GM12891 (cell line): ENCODE measurements at regions not wholly inside any gene's neighbourhood (a gene's known extent, or its start where the extent isn't known, plus 50 kb on each side); places are given as distances from the start of the nearest gene placed in this dataset.

Experiments used
- DNase-seq: peaks from one replicate; pipeline ENCODE4 v3.0.0; 2011; ENCODE audit warnings: low spot score; ENCODE audit not compliant: insufficient read length
- FAIRE-seq: peaks from 2 replicates; lab custom pipeline; 2011; peaks lifted over from hg19 to GRCh38; lab: Jason Lieb, UNC
- PAX5 ChIP-seq: IDR thresholded peaks from 2 replicates; pipeline ENCODE4 v1.6.1; 2011; ENCODE audit warnings: low read length, moderate library complexity, mild to moderate bottlenecking; ENCODE audit not compliant: insufficient read depth, severe bottlenecking
- POLR2A ChIP-seq: IDR thresholded peaks from 2 replicates; pipeline ENCODE4 v1.6.1; 2011; ENCODE audit warnings: low read depth, low read length, control low read depth
- POLR2AphosphoS5 ChIP-seq: IDR thresholded peaks from 2 replicates; pipeline ENCODE4 v1.6.1; 2011; ENCODE audit warnings: low read depth, low read length, control low read depth
- POU2F2 ChIP-seq: IDR thresholded peaks from 2 replicates; pipeline ENCODE4 v1.6.1; 2011; ENCODE audit warnings: low read depth, mild to moderate bottlenecking, control low read depth, low read length, moderate library complexity
- SPI1 ChIP-seq: IDR thresholded peaks from 2 replicates; pipeline ENCODE4 v1.6.1; 2011; ENCODE audit warnings: low read depth, low read length, control low read depth
- TAF1 ChIP-seq: IDR thresholded peaks from 2 replicates; pipeline ENCODE4 v1.6.1; 2011; ENCODE audit warnings: low read depth, low read length, control low read depth

- FAIRE-seq (no peak), DNase-seq (no peak)
- TF ChIP-seq TAF1 (no peak), PAX5 (no peak), SPI1 (no peak), POLR2AphosphoS5 (no peak), POLR2A (no peak), POU2F2 (no peak)
Observed at GRCh38 chr5:86814315-86814714, 196.6 kb downstream of the COX7C start.

GRCh38 chr5:86814907-86815306 lies 197.2 kb downstream of the COX7C start:
- no peak for FAIRE-seq
- DNase-seq: no peak
- TF ChIP-seq POLR2A (no peak), SPI1 (no peak), TAF1 (no peak), POU2F2 (no peak), POLR2AphosphoS5 (no peak), PAX5 (no peak)

GRCh38 chr5:86824637-86825036 lies 206.9 kb downstream of the COX7C start:
- DNase-seq (no peak), FAIRE-seq (no peak)
- TF ChIP-seq POLR2AphosphoS5 (no peak), POU2F2 (no peak), TAF1 (no peak), POLR2A (no peak), SPI1 (no peak), PAX5 (no peak)

- FAIRE-seq: no peak
- no peak for DNase-seq
- TF ChIP-seq POLR2A (no peak), TAF1 (no peak), POLR2AphosphoS5 (no peak), POU2F2 (no peak), SPI1 (no peak), PAX5 (no peak)
Observed at GRCh38 chr5:86831128-86831527, 213.4 kb downstream of the COX7C start.

- no peak for TF ChIP-seq POU2F2
- no peak for TF ChIP-seq POLR2A
- TF ChIP-seq PAX5: no peak
- TF ChIP-seq SPI1: no peak
- TF ChIP-seq POLR2AphosphoS5: no peak
- no peak for TF ChIP-seq TAF1
- DNase-seq (no peak), FAIRE-seq (no peak)
Observed at GRCh38 chr5:86833868-86834267, 216.1 kb downstream of the COX7C start.

GRCh38 chr5:86837610-86838009 lies 219.9 kb downstream of the COX7C start:
- DNase-seq (no peak), FAIRE-seq (no peak)
- TF ChIP-seq POLR2A: no peak
- no peak for TF ChIP-seq SPI1
- no peak for TF ChIP-seq POLR2AphosphoS5
- no peak for TF ChIP-seq TAF1
- no peak for TF ChIP-seq PAX5
- no peak for TF ChIP-seq POU2F2

- TF ChIP-seq TAF1: no peak
- no peak for TF ChIP-seq POLR2AphosphoS5
- FAIRE-seq (no peak), DNase-seq (no peak)
Observed at GRCh38 chr5:86838083-86838482, 220.3 kb downstream of the COX7C start.

GRCh38 chr5:86841000-86841644 lies 223.4 kb downstream of the COX7C start:
- no peak for FAIRE-seq
- TF ChIP-seq POU2F2 (no peak), POLR2A (no peak), PAX5 (no peak), POLR2AphosphoS5 (no peak), TAF1 (no peak), SPI1 (no peak)
- DNase-seq: no peak

- TF ChIP-seq PAX5 (no peak), TAF1 (no peak), POU2F2 (no peak)
- DNase-seq (no peak), FAIRE-seq (no peak)
Observed at GRCh38 chr5:86858442-86858841, 240.7 kb downstream of the COX7C start.

- no peak for DNase-seq
- FAIRE-seq: no peak
- TF ChIP-seq SPI1 (no peak), PAX5 (no peak), TAF1 (no peak)
Observed at GRCh38 chr5:86861512-86861911, 243.8 kb downstream of the COX7C start.

- DNase-seq: no peak
- no peak for FAIRE-seq
Observed at GRCh38 chr5:86862093-86862492, 244.4 kb downstream of the COX7C start.

GRCh38 chr5:86864051-86864450 lies 246.3 kb downstream of the COX7C start:
- no peak for DNase-seq
- TF ChIP-seq POLR2A: no peak
- no peak for TF ChIP-seq TAF1
- TF ChIP-seq PAX5: no peak
- no peak for TF ChIP-seq POU2F2
- no peak for TF ChIP-seq POLR2AphosphoS5
- no peak for TF ChIP-seq SPI1
- FAIRE-seq: no peak

More at GRCh38 chr5:86862093-86862492, 244.4 kb downstream of the COX7C start:
- TF ChIP-seq POU2F2 (no peak), POLR2A (no peak)
